Adrenal gland (tissue), 9 donors: ENCODE measurements at regions not wholly inside any gene's neighbourhood (a gene's known extent, or its start where the extent isn't known, plus 50 kb on each side); places are given as distances from the start of the nearest gene placed in this dataset.

ENCODE experiments used
- DNase-seq, 7 donors: peaks; one replicate each; pipeline ENCODE4 v3.0.0-alpha.2; 2019 to 2020
- H3K27ac ChIP-seq, 5 donors: fragments of 200-600 bp; sonication (generic) in 4 of 5; 1 replicate in 3 of 5; 2 replicates in 2 of 5; pipeline versions ENCODE4 v1.5.1 to v1.8.0; 2016 to 2020; ENCODE audit warnings: mild to moderate bottlenecking in 1 of 5
- H3K27me3 ChIP-seq: fragments of 200-600 bp; 2 replicates; pipeline ENCODE4 v1.8.0; 2021
- H3K36me3 ChIP-seq, 2 donors: fragments of 200-600 bp; replicated peaks in 1 of 2; 1 replicate in 1 of 2; 2 replicates in 1 of 2; pipeline versions ENCODE4 v1.5.1 to v1.8.0; 2018 to 2022
- H3K4me1 ChIP-seq, 2 donors: fragments of 200-600 bp; replicated peaks in 1 of 2; 1 replicate in 1 of 2; 2 replicates in 1 of 2; pipeline versions ENCODE4 v1.5.1 to v1.8.0; 2018 to 2021
- H3K4me3 ChIP-seq, 4 donors: fragments of 200-600 bp; sonication (generic) in 3 of 4; one replicate each; pipeline ENCODE4 v1.5.1; 2016 to 2018
- H3K9me3 ChIP-seq, 3 donors: fragments of 200-600 bp; sonication (generic) in 1 of 3; replicated peaks in 1 of 3; 1 replicate in 2 of 3; 2 replicates in 1 of 3; pipeline versions ENCODE4 v1.5.1 to v1.8.0; 2016 to 2021
- CTCF ChIP-seq, 6 experiments: fragments of 450-650 bp in 4 of 6; fragments of 200-600 bp in 2 of 6; sonication (generic) in 1 of 6; IDR thresholded peaks; 1 replicate in 5 of 6; 2 replicates in 1 of 6; pipeline versions ENCODE4 v1.5.1 to v1.8.0; 2016 to 2021; ENCODE audit warnings: antibody characterized with exemption in 6 of 6, mild to moderate bottlenecking in 2 of 6, moderate library complexity in 1 of 6
- POLR2A ChIP-seq, 2 donors: fragments of 450-650 bp; IDR thresholded peaks; one replicate each; pipeline ENCODE4 v1.6.1; 2017; ENCODE audit warnings: antibody characterized with exemption in 2 of 2, mild to moderate bottlenecking in 2 of 2, moderate library complexity in 1 of 2
- WGBS, 4 donors: extraction: QIAGEN DNeasy Blood & Tissue Kit in 2 of 4; methylation state at CpG; one replicate each; pipeline versions ENCODE4 v1.1.5 to v1.1.7; 2013 to 2017; 5-methylcytosine and 5-hydroxymethylcytosine counted together
- intact Hi-C, 2 donors: fragments of 100-400 bp; cut with DNase I; formaldehyde crosslinking; loops; one replicate each; pipeline versions ENCODE4 v1.14.1 to v1.15.0; 2022 to 2023
- donor health status: healthy with polysubstance abuse.
- donor health status: Bipolar disorder and iron deficiency.
- donor health status: DM: yes; HTN: yes; CAD: no.
- donor health status: DM: no; HTN: no; CAD: no.
- donor health status: DM: no; HTN: no; CAD: no.

DNA sequence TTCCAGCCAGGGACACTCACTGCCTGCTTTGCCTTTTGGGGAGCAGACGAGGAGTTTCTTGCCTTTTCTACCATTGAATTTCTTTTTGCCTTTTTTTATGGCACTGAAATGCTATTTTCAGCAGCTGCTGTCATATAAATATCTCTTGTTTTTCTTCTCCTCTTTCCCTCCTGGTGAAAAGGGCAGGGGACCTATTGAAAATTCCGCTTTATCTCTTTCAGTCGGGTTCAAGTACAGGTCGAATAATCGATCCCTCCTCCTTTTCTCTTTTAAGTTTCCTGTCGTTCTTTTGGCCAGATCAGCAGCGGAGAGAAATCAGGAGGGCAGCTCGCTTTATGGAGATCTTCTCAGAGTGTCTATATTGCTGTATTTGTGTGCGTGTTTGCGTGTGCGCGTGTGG is 67.4 kb upstream of the CASZ1 start:
- no peak for DNase-seq
- H3K4me3 ChIP-seq: no peak overlapping the region
- no peak for TF ChIP-seq POLR2A (IDR thresholded peaks at IDR 0.05)
- TF ChIP-seq CTCF (IDR thresholded peaks at IDR 0.05): no peak
- H3K4me1 ChIP-seq: peaks cover 4% of the 10 kb centered on the region in 2 donors
- peaks cover 11% of the 10 kb centered on the region for H3K27me3 ChIP-seq
- no peaks in the 10 kb centered on the region for H3K9me3 ChIP-seq
- H3K27ac ChIP-seq: no peak overlapping the region
- H3K36me3 ChIP-seq: no peaks in the 10 kb centered on the region
- 28 to 38% (median 32%) methylated on average over 12 of the region's 12 CpGs for WGBS, 4 donors
- intact Hi-C loops: loop anchor here in 1 of 2 donors (10.0 kb wide), 1 partner anchor 229 kb away; no protein-coding TSS in a partner anchor

DNA sequence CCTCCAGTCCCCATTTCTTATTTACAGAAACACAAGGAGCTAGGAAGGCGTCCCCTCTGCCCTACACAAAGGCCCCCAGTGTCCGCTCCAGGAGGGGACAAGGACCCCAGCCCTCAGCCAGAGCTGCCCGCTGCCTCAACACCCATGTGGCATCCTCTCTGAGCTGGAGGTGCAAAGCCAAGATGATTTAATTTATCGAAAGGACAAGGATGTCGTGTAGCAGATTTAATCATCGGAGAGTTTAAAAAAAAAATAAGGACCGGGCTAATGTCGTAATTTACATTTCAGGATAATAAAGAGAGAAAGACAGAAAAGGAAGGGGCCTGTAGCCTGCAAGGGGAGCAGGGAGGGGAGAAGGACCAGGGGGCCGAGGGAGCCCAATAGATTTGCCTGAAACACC is 68.3 kb upstream of the CASZ1 start:
- H3K27ac ChIP-seq: no peak overlapping the region
- intact Hi-C loops: loop anchor here (5.0 to 10.0 kb wide), 3 partner anchors 230 to 357 kb away; no protein-coding TSS in a partner anchor
- no peak for DNase-seq
- H3K4me3 ChIP-seq: no peak overlapping the region
- WGBS, 4 donors: 76 to 90% (median 85%) methylated on average over 9 of the region's 9 CpGs
- peaks cover 12% of the 10 kb centered on the region for H3K27me3 ChIP-seq
- H3K4me1 ChIP-seq: peaks cover 4% of the 10 kb centered on the region in 2 donors
- no peaks in the 10 kb centered on the region for H3K9me3 ChIP-seq
- TF ChIP-seq POLR2A (IDR thresholded peaks at IDR 0.05) (no peak), CTCF (IDR thresholded peaks at IDR 0.05) (no peak)
- no peaks in the 10 kb centered on the region for H3K36me3 ChIP-seq

DNA sequence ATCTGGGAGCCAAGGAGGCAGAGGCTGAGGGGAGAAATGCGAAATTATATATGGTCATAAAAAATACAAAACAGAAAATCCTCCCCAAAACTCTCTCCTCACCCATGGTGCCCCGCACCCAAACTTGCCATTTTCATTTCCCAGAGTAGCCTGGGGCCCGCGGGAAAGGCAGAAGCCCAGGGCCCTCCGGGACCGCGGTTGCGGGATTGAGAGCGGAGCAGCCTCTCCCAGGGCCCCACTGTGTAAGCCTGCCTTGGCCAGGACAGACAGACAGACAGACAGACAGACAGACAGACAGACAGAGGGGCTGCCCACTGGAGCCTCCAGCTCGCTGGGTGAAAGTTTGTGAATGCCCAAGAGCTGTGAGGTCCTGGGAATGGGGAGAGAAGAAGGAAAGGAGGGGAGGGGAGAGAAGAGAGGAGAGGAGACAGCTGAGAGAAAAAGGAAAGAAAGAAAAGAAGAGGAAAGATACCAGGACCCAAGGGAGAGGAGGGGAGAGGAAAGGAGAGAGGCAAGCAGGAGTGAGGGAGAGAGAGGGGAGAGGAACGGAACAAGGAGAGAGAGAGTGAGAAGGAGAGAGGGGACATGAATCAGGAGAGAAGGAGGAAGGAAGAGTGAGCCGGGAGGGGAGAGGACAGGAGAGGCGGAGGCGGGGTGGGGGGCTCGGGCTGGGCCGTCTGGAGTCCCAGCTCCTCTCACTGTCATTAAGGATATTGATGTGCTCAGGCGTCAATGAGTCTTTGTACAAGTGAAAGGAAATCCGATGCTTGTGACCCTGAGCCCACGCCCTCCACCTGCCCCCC is 69.3 kb upstream of the CASZ1 start:
- 63 to 77% (median 64%) methylated on average over 12 to 19 of the region's 19 CpGs for WGBS, 4 donors
- Histone ChIP-seq H3K27ac (no peak overlapping the region), H3K4me3 (no peak overlapping the region), H3K9me3 (no peaks in the 10 kb centered on the region), H3K27me3 (peaks cover 12% of the 10 kb centered on the region), H3K36me3 (no peaks in the 10 kb centered on the region), H3K4me1 (peaks cover 4% of the 10 kb centered on the region in 2 donors)
- intact Hi-C loops: loop anchor here (5.0 to 10.0 kb wide), 3 partner anchors 231 to 358 kb away; no protein-coding TSS in a partner anchor
- TF ChIP-seq CTCF (IDR thresholded peaks at IDR 0.05) (no peak), POLR2A (IDR thresholded peaks at IDR 0.05) (no peak)
- DNase-seq: no peak

DNA sequence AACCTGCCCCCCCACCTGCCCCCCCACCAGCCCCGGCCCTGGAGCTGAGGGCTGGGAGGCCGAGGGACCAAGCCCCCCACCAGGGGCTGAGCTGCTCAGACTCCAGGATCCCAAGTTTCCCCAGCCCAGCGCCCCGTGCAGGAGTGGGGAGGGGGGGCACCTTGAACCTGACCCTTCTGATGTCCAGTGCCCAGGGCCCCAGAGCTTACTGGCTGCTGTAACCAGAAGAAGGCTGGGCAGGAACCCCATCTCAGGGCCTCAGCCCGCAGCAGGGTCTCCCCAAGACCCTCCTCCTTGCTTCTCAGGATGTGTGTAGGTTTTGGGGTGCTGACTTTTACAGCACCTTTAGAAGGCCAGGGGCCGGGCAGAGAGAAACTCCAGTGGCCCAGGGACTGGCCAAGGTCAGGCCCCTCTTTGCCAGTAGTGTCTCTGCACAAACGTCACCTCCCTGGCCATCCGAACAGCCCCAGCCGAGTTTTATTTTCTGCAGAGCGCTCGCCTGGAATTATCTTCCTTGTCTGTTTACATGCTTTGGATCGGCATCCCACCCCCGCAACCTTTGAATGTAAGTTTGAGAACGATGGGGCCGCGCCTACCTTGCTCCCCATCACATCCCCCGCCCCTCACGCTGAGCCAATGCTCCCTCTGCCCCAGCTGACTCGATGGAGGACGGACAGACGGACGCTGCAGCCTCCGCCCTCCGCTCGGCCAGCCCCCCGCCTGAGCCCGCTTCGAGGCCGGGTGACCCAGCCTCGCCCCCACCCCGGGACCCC is 70.1 kb upstream of the CASZ1 start:
- H3K4me1 ChIP-seq: peaks cover 4% of the 10 kb centered on the region in 2 donors
- H3K36me3 ChIP-seq: no peaks in the 10 kb centered on the region
- 7 to 10% (median 8%) methylated on average over 22 to 31 of the region's 31 CpGs; no CpG with 5 or more reads in 1 of the 4 donors for WGBS, 4 donors
- no peak overlapping the region for H3K27ac ChIP-seq
- DNase-seq: peak in 5 of 7 donors; percentile 15 to 59 (median 27)
- intact Hi-C loops: loop anchor here (5.0 to 10.0 kb wide), 3 partner anchors 232 to 359 kb away; no protein-coding TSS in a partner anchor
- no peak for TF ChIP-seq CTCF (IDR thresholded peaks at IDR 0.05)
- TF ChIP-seq POLR2A (IDR thresholded peaks at IDR 0.05): no peak
- H3K4me3 ChIP-seq: peak overlapping the region in 1 of 4 donors; percentile 63
- H3K9me3 ChIP-seq: no peaks in the 10 kb centered on the region
- peaks cover 12% of the 10 kb centered on the region for H3K27me3 ChIP-seq
